IMR-90 (cell line): ENCODE measurements at regions not wholly inside any gene's neighbourhood (a gene's known extent, or its start where the extent isn't known, plus 50 kb on each side); places are given as distances from the start of the nearest gene placed in this dataset.

Experiments
- ATAC-seq: fragments of 200-7000 bp; cut with Tn5 transposase; 2 replicates; pipeline ENCODE4 v1.9.1; 2020; ENCODE audit warnings: low read depth, mild to moderate bottlenecking, moderate library complexity
- BruUV-seq: library from RNA; stranded (reverse); fragments of 400-500 nt; replicated peaks from 2 replicates; lab custom pipeline; 2021; lab: Mats Ljungman, UMichigan
- CTCF ChIA-PET: fragments of 300-600 bp; formaldehyde crosslinking; extraction: SDS; loops from one replicate; lab custom pipeline; 2021; ENCODE audit warnings: antibody characterized with exemption; lab: Yijun Ruan, JAX
- POLR2A ChIA-PET: fragments of 300-600 bp; sonication (Branson Sonifier 250); formaldehyde crosslinking; loops from one replicate; lab custom pipeline; 2022; ENCODE audit warnings: antibody characterized with exemption; ENCODE audit not compliant: unreplicated experiment; lab: Charles Lee
- DNase-seq: peaks from one replicate; pipeline ENCODE4 v3.0.0; 2013
- H2AFZ ChIP-seq: replicated peaks from 2 replicates; pipeline ENCODE3; 2013; ENCODE audit warnings: low read length, mild to moderate bottlenecking; ENCODE audit not compliant: poor library complexity
- H2AK5ac ChIP-seq: 2 replicates; pipeline ENCODE4 v1.6.1; 2013; ENCODE audit warnings: low read depth, low read length, inconsistent platforms
- H2AK9ac ChIP-seq: replicated peaks from 2 replicates; pipeline ENCODE3; 2013; ENCODE audit warnings: mild to moderate bottlenecking, low read depth, low read length, moderate library complexity; ENCODE audit not compliant: poor library complexity
- H2BK120ac ChIP-seq: 2 replicates; pipeline ENCODE4 v1.6.1; 2013; ENCODE audit warnings: low read depth, low read length, inconsistent platforms
- H2BK15ac ChIP-seq: 3 replicates; pipeline ENCODE4 v1.6.1; 2013; ENCODE audit warnings: low read depth, low read length, inconsistent platforms
- H2BK20ac ChIP-seq: 2 replicates; pipeline ENCODE4 v1.6.1; 2013; ENCODE audit warnings: low read depth, mild to moderate bottlenecking, inconsistent platforms, low read length, moderate library complexity
- H2BK5ac ChIP-seq: 2 replicates; pipeline ENCODE4 v1.6.1; 2013; ENCODE audit warnings: mild to moderate bottlenecking, low read depth, low read length, inconsistent platforms; ENCODE audit not compliant: poor library complexity, severe bottlenecking
- H3K14ac ChIP-seq: replicated peaks from 2 replicates; pipeline ENCODE4 v1.6.1; 2013; ENCODE audit warnings: low read depth, low read length, inconsistent platforms
- H3K18ac ChIP-seq: 2 replicates; pipeline ENCODE4 v1.6.1; 2013; ENCODE audit warnings: low read depth, low read length, control low read depth
- H3K23ac ChIP-seq: 2 replicates; pipeline ENCODE4 v1.6.1; 2013; ENCODE audit warnings: low read depth, low read length, inconsistent platforms
- H3K27ac ChIP-seq: 2 replicates; pipeline ENCODE4 v1.5.1; 2013; ENCODE audit warnings: mild to moderate bottlenecking, control low read depth, low read length; ENCODE audit not compliant: insufficient read depth
- H3K27me3 ChIP-seq: 2 replicates; pipeline ENCODE4 v1.6.1; 2013; ENCODE audit warnings: low read length; ENCODE audit not compliant: control insufficient read depth, insufficient read depth
- H3K36me3 ChIP-seq: 2 replicates; pipeline ENCODE4 v1.6.1; 2013; ENCODE audit warnings: low read length, mixed read lengths; ENCODE audit not compliant: control insufficient read depth, insufficient read depth
- H3K4ac ChIP-seq: 2 replicates; pipeline ENCODE4 v1.6.1; 2013; ENCODE audit warnings: low read depth, low read length, inconsistent platforms
- H3K4me1 ChIP-seq: 2 replicates; pipeline ENCODE4 v1.6.1; 2013; ENCODE audit warnings: low read length, mixed read lengths; ENCODE audit not compliant: control insufficient read depth, insufficient read depth
- H3K4me2 ChIP-seq: 2 replicates; pipeline ENCODE4 v1.6.1; 2013; ENCODE audit warnings: low read depth, mild to moderate bottlenecking, control low read depth, low read length, moderate library complexity
- H3K4me3 ChIP-seq: 2 replicates; pipeline ENCODE4 v1.5.1; 2013; ENCODE audit warnings: low read depth, mild to moderate bottlenecking, control low read depth, low read length, moderate library complexity; ENCODE audit not compliant: insufficient read depth
- H3K56ac ChIP-seq: 2 replicates; pipeline ENCODE4 v1.6.1; 2013; ENCODE audit warnings: low read length, inconsistent platforms; ENCODE audit not compliant: insufficient read depth; ENCODE audit errors: extremely low read depth
- H3K79me1 ChIP-seq, 2 experiments: 2 replicates each; pipeline ENCODE4 v1.6.1; 2013; ENCODE audit warnings: low read length in 2 of 2, inconsistent platforms in 1 of 2, low read depth in 1 of 2
- H3K9ac ChIP-seq: 2 replicates; pipeline ENCODE4 v1.6.1; 2013; ENCODE audit warnings: low read depth, low read length, control low read depth
- H3K9me1 ChIP-seq: 2 replicates; pipeline ENCODE4 v1.6.1; 2013; ENCODE audit warnings: low read length, inconsistent platforms; ENCODE audit not compliant: insufficient read depth
- H3K9me3 ChIP-seq: 2 replicates; pipeline ENCODE4 v1.6.1; 2013; ENCODE audit warnings: low read length; ENCODE audit not compliant: control insufficient read depth, insufficient read depth
- H4K20me1 ChIP-seq: 2 replicates; pipeline ENCODE4 v1.6.1; 2013; ENCODE audit warnings: low read length, inconsistent platforms; ENCODE audit not compliant: insufficient read depth
- H4K5ac ChIP-seq: 2 replicates; pipeline ENCODE4 v1.6.1; 2013; ENCODE audit warnings: mild to moderate bottlenecking, low read depth, low read length, control low read depth
- H4K8ac ChIP-seq, 2 experiments: 2 replicates each; pipeline ENCODE4 v1.6.1; 2013; ENCODE audit warnings: low read depth in 2 of 2, low read length in 2 of 2, control low read depth in 1 of 2, inconsistent platforms in 1 of 2
- H4K91ac ChIP-seq: 2 replicates; pipeline ENCODE4 v1.6.1; 2013; ENCODE audit warnings: low read depth, low read length, inconsistent platforms; ENCODE audit not compliant: insufficient read depth
- BHLHE40 ChIP-seq: fragments of 150-350 bp; IDR thresholded peaks from 2 replicates; pipeline ENCODE4 v1.6.1; 2016; ENCODE audit warnings: mild to moderate bottlenecking, low read depth, low read length
- CEBPB ChIP-seq: IDR thresholded peaks from 2 replicates; pipeline ENCODE4 v1.6.1; 2012; ENCODE audit warnings: low read depth, low read length, improper control_type of control experiment
- CHD1 ChIP-seq: IDR thresholded peaks from 2 replicates; pipeline ENCODE4 v1.6.1; 2012; ENCODE audit warnings: low read depth, low read length, improper control_type of control experiment
- CTCF ChIP-seq: conservative IDR thresholded peaks from 2 replicates; pipeline ENCODE4 v1.5.1; 2012; ENCODE audit warnings: mild to moderate bottlenecking, low read depth, low read length, improper control_type of control experiment
- ELK1 ChIP-seq: fragments of 150-350 bp; IDR thresholded peaks from 2 replicates; pipeline ENCODE4 v1.6.1; 2016; ENCODE audit warnings: low read depth, mild to moderate bottlenecking, low read length, moderate library complexity, borderline replicate concordance
- FOS ChIP-seq: fragments of 150-350 bp; IDR thresholded peaks from 2 replicates; pipeline ENCODE4 v1.6.1; 2016; ENCODE audit warnings: low read depth, low read length
- MAFK ChIP-seq: IDR thresholded peaks from 2 replicates; pipeline ENCODE4 v1.6.1; 2012; ENCODE audit warnings: low read depth, low read length, improper control_type of control experiment
- MAZ ChIP-seq: IDR thresholded peaks from 2 replicates; pipeline ENCODE4 v1.6.1; 2012; ENCODE audit warnings: low read depth, mild to moderate bottlenecking, low read length, improper control_type of control experiment, moderate library complexity, borderline replicate concordance
- MXI1 ChIP-seq: IDR thresholded peaks from 2 replicates; pipeline ENCODE4 v1.6.1; 2012; ENCODE audit warnings: low read depth, mild to moderate bottlenecking, low read length, moderate library complexity, borderline replicate concordance
- NFE2L2 ChIP-seq: fragments of 150-350 bp; IDR thresholded peaks from 2 replicates; pipeline ENCODE4 v1.6.1; 2016; ENCODE audit warnings: low read depth, mild to moderate bottlenecking, low read length
- POLR2A ChIP-seq: IDR thresholded peaks from 2 replicates; pipeline ENCODE4 v1.6.1; 2012; ENCODE audit warnings: mild to moderate bottlenecking, low read depth, low read length
- RAD21 ChIP-seq: IDR thresholded peaks from 2 replicates; pipeline ENCODE4 v1.6.1; 2012; ENCODE audit warnings: low read length, improper control_type of control experiment
- RCOR1 ChIP-seq: IDR thresholded peaks from 2 replicates; pipeline ENCODE4 v1.6.1; 2012; ENCODE audit warnings: mild to moderate bottlenecking, low read length, improper control_type of control experiment; ENCODE audit not compliant: insufficient replicate concordance
- RFX5 ChIP-seq: IDR thresholded peaks from 2 replicates; pipeline ENCODE4 v1.8.0; 2012; ENCODE audit warnings: low read depth, mild to moderate bottlenecking, low read length, moderate library complexity
- SMC3 ChIP-seq: fragments of 150-350 bp; IDR thresholded peaks from 2 replicates; pipeline ENCODE4 v1.6.1; 2016; ENCODE audit warnings: low read depth, mild to moderate bottlenecking, antibody characterized with exemption, low read length, moderate library complexity
- USF2 ChIP-seq: fragments of 150-350 bp; IDR thresholded peaks from 2 replicates; pipeline ENCODE4 v1.6.1; 2017; ENCODE audit warnings: mild to moderate bottlenecking, antibody characterized with exemption, low read length, low read depth
- WGBS, 2 experiments: methylation state at CpG; one replicate each; pipeline versions ENCODE4 v1.1.5 to v1.1.7; 2013; ENCODE audit warnings: missing lambda C conversion rate in 2 of 2; ENCODE audit not compliant: insufficient read length in 1 of 2; ENCODE audit errors: extremely low coverage in 2 of 2; 5-methylcytosine and 5-hydroxymethylcytosine counted together
- dilution Hi-C: fragments of 300-500 bp; cut with HindIII; formaldehyde crosslinking; loops from one replicate; pipeline ENCODE4 v1.14.3; 2018; ENCODE audit warnings: low sequenced_read_pairs; ENCODE audit not compliant: unreplicated experiment
- in situ Hi-C: fragments of 300-500 bp; cut with MboI; formaldehyde crosslinking; loops from 3 replicates; pipeline ENCODE4 v1.14.3; 2019; ENCODE audit warnings: low sequenced_read_pairs, inconsistent platforms, mixed read lengths
- intact Hi-C: fragments of 100-400 bp; cut with micrococcal nuclease; formaldehyde crosslinking; loops from 2 replicates; pipeline ENCODE4 v1.10.0; 2022

GRCh38 chr7:57774300-57774699 lies 324.3 kb downstream of the ZNF716 start:
- H3K27ac ChIP-seq = no peak overlapping the region
- no peak overlapping the region for H2BK20ac ChIP-seq
- POLR2A ChIA-PET = no interaction called here
- no peak overlapping the region for H2AK5ac ChIP-seq
- H2AK9ac ChIP-seq = no peak overlapping the region
- H3K4me1 ChIP-seq = no peaks in the 10 kb centered on the region
- no peak overlapping the region for H3K9ac ChIP-seq
- CTCF ChIA-PET = no interaction called here
- no peak overlapping the region for H2AFZ ChIP-seq
- WGBS, 2 experiments = 64% methylated on average over 3 of the region's 13 CpGs; no CpG with 5 or more reads in 1 of the 2 experiments
- H4K8ac ChIP-seq = no peak overlapping the region
- H3K79me1 ChIP-seq = no peaks in the 10 kb centered on the region
- intact Hi-C loops (no loop called here), in situ Hi-C loops (no loop called here), dilution Hi-C loops (no loop called here)
- no peak overlapping the region for H3K23ac ChIP-seq
- no peak for TF ChIP-seq ELK1
- no peak for TF ChIP-seq SMC3
- TF ChIP-seq USF2 = no peak
- TF ChIP-seq CTCF = no peak
- TF ChIP-seq NFE2L2 = no peak
- no peak for TF ChIP-seq MXI1
- no peak for TF ChIP-seq RFX5
- TF ChIP-seq CHD1 = no peak
- TF ChIP-seq POLR2A = no peak
- no peak for TF ChIP-seq CEBPB
- no peak for TF ChIP-seq MAFK
- no peak for TF ChIP-seq RAD21
- TF ChIP-seq RCOR1 = no peak
- no peak for TF ChIP-seq FOS
- no peak for TF ChIP-seq MAZ
- TF ChIP-seq BHLHE40 = no peak
- no peak overlapping the region for H4K91ac ChIP-seq
- H3K9me3 ChIP-seq = peaks cover 32% of the 10 kb centered on the region
- H4K5ac ChIP-seq = no peak overlapping the region
- no peak overlapping the region for H3K4me2 ChIP-seq
- ATAC-seq = no peak
- H3K14ac ChIP-seq = no peak overlapping the region
- H2BK5ac ChIP-seq = no peak overlapping the region
- H2BK15ac ChIP-seq = no peak overlapping the region
- no peak overlapping the region for H3K4ac ChIP-seq
- H3K27me3 ChIP-seq = no peaks in the 10 kb centered on the region
- no peaks in the 10 kb centered on the region for H3K36me3 ChIP-seq
- no peak for DNase-seq
- no peak overlapping the region for H3K56ac ChIP-seq
- H2BK120ac ChIP-seq = no peak overlapping the region
- no peak overlapping the region for H3K4me3 ChIP-seq
- no peaks in the 10 kb centered on the region for H3K9me1 ChIP-seq
- H4K20me1 ChIP-seq = no peaks in the 10 kb centered on the region
- no TSS peak for BruUV-seq
- H3K18ac ChIP-seq = no peak overlapping the region
